ENCODE measurements at regions not wholly inside any gene's neighbourhood (a gene's known extent, or its start where the extent isn't known, plus 50 kb on each side); places are given as distances from the start of the nearest gene placed in this dataset.
A peak's percentile ranks its signal among the peaks of the same experiment; 100 is the strongest.
"Not testable (repeated sequence)": the region's sequence is repeated elsewhere in the genome, so short reads cannot be mapped to it uniquely, and the experiment has no call there.

- no peak for DNase-seq (ENCODE audit: low spot score)
Measured at GRCh38 chr21:38041493-38041892, 125.2 kb upstream of the KCNJ6 start.

- no peak for DNase-seq (ENCODE audit: low spot score)
Measured at GRCh38 chr21:38042246-38042645, 126.0 kb upstream of the KCNJ6 start.

DNA sequence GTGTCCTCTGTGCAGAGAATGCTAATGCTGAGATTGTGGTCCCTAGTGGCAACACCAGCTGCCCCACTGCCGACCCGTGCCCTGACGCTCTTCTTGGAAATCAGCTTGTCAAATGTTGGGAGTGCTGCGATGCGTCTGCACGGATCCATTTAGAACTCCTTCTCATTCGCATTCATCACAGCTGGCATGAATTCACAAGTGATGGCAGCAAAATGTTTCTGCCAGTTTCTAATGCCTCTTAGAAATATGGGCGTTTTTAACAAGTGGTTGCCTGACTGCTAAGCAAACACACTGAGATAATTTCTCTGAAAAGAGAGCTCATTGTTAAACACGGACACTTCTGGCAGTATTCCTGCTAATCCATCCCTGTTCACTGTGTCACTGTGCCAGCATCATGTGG lies 131.9 kb upstream of the KCNJ6 start:
- DNase-seq (ENCODE audit: low spot score): no peak

DNA sequence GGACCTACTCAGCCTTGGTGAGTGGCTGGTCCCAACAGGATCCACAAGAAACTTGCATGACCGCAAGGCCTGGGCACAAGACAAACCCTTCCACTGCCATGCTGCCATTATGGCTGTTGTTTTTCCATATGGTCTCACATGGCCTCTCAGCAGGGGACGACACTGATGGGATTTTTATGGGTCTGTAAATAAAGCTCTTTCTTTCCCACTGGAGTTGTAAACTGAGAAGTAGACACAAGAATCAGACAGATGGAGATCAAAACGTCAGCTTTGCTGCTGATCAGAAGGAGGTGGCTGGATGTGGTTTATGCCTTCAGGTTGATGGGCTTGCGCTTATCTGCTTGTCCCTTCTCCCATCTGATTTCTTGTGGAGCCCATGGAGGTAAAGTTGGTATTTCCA lies 138.1 kb upstream of the KCNJ6 start:
- no peak for DNase-seq (ENCODE audit: low spot score)

DNA sequence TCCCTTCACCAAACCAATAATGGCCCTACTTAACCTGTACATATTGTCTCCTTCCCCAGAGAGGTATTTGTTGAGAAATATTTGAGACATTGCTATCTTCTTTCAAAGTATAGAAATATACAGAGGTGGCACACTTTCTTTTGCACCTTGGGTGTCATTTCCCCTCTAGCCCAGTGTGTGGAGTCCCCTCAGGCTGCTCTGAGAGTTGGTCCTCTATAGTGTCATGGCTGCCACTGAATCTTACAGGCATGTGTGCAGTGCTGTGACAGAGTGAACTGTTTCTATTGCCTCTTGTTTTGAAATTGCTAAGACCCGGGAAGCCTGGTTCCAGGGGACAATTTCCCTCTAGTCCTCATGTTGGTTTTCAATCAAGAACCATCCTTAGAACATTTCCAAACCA lies 140.2 kb upstream of the KCNJ6 start:
- no peak for DNase-seq (ENCODE audit: low spot score)

DNA sequence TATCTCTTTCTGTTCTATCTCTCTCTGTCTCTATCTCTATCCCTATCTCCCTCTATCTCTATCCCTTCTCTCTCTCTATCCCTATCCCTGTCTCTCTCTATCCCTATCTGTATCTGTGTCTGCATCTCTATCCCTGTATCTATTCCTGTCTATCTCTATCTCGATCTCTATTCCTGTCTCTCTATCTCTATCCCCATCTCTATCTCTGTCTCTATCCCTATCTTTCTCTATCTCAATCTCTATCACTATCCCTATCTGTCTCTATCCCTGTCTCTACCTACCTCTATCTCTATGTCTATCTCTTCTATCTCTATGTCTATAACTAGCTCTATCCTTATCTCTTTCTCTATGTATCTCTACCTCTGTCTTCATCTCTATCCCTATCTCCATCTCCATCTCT lies 141.4 kb upstream of the KCNJ6 start:
- DNase-seq (ENCODE audit: low spot score): no peak

DNA sequence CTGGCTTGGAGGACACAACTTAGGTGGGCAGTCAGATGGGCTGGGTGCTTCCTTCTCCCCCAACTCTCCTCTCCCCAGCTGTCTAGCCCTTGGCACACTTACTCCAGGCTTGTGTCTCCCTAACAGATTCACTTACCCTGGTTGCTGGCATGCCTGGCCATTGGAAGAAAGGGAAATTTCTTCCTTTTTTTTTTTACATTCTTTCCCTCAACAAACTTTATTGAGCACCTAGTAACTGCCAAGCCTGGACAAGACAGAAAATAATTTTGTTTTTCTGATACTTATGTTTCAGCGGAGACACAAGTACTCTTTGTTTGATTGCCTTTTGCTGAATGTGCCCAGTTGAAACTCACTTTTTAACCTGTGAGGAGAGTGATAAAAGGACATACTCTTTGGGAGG lies 144.3 kb upstream of the KCNJ6 start:
- no peak for DNase-seq (ENCODE audit: low spot score)

DNA sequence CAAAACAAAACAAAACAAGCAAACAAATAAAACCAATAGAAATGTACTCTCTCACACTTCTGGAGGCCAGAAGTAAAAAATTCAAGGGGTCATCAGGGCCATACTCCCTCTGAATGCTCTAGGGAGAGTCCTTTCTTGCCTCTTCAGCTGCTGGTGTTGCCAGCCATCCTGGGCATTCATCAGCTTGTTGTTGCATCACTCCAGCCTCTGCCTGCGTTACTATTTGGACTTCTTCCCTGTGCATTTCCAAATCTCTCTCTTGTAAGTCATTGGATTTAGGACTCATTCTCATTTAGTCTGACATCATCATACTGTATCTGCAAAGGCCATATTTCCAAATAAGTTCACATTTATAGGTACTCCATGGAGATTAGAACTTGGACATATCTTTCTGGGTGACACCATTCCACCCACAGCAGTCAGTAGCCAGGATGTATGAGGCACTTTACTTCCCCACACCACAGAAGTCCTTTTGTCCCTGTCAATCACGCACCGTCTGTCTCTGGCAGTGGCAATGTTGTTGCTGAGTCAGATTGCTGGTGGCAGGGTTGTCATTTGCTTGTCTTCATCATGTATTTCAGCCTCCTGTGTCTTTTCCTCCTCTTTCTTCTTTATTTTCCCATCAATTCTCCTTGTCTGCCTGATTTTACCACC lies 151.0 kb upstream of the KCNJ6 start:
- DNase-seq (ENCODE audit: low spot score): peak; percentile 17

DNA sequence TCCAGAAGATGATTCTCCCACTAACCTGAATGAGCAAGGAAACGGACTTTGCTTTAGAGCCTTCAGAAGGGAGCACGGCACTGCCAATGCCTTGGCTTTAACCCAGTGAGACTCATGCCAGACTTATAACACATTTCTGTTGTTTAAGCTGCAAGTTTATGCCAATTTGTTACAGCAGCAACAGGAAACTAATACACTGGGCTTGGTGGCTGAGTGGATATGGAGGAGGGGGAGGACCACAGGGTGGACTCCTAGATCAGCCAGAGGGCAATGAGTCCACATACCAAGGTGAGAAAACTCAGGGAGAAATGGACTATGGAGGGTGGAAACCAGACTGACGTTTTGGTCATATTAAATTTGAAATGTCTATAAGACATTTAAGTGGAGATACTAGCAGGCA lies 156.2 kb upstream of the KCNJ6 start:
- DNase-seq (ENCODE audit: low spot score): no peak

DNA sequence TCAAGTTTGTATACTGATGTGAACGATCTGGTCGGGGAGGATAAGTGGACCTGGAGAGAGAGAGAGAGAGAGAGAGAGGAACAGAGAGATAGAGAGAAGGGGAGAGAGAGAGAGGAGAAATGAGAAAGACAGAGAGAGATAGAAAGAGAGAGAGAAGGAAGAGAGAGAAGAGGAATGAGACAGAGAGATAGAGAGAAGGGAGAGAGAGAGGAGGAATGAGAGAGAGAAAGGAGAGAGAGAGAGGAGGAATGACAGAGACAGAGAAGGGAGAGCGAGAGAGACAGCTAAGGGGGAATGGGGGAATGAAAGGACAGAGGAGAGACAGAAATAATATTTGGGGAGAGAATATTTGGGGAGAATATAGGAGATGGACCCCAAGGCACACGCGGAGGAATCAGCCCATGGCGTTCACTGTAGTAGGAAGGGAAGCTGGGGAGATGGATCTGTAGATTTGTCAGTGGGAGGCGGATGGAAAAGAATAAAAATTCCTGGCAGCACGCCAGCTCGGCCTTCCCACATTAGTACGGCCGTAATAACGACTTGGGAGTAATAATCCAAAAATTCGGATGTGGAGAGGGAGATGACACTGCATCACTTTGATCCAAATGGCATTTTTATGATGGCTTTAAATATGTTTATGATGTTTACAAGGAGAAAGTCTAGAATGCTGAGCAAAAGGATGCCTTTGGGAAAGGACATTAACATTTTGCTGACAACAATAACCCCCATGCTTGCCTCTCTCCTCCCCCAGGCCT lies 159.8 kb upstream of the KCNJ6 start:
- DNase-seq (ENCODE audit: low spot score): no peak

DNA sequence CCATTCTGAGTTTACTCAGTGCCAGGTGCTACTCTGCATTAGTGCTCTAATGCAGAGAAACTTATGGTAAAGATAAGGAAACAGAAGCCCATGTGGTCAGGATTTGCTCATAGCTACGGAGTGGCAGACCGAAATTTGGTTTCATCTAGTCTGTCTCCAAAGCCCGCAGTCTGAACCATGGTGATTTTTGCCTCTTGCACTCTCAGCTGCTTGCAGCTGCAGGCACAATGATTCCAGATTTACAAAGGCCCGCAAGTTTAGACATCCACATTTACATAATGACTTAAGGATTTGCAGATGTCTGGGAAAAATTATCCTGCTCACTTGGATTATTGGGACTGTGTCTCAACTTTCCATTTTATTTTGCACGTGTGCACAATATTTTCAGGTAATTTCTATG lies 161.3 kb upstream of the KCNJ6 start:
- no peak for DNase-seq (ENCODE audit: low spot score)

- no peak for DNase-seq (ENCODE audit: low spot score)
Measured at GRCh38 chr21:38080888-38081287, 164.6 kb upstream of the KCNJ6 start.

GRCh38 chr21:38081708-38082107 lies 165.5 kb upstream of the KCNJ6 start:
- no peak for DNase-seq (ENCODE audit: low spot score)

- DNase-seq (ENCODE audit: low spot score): no peak
Measured at GRCh38 chr21:38082936-38083485, 166.8 kb upstream of the KCNJ6 start.

DNA sequence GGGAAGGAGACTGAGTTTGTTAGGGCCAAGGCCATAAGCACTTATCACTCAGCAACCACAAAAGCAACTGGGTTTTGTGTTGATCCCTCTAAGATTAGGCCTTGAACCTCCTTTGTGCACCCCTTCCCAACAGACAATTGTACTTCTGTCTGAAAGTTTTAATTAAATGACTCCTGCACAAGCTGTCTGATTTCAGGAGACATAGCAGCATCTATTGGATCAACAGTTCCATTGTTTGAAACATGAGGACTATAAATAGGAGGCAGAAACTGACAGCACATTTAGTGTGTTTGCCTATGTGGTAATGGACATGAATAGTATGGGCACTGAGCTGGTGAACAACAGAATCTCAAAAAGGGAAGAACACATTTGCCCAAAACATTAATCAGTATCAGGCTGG lies 167.3 kb upstream of the KCNJ6 start:
- DNase-seq (ENCODE audit: low spot score): no peak

- no peak for DNase-seq (ENCODE audit: low spot score)
Measured at GRCh38 chr21:38086580-38086979, 170.2 kb upstream of the KCNJ15 start.

DNA sequence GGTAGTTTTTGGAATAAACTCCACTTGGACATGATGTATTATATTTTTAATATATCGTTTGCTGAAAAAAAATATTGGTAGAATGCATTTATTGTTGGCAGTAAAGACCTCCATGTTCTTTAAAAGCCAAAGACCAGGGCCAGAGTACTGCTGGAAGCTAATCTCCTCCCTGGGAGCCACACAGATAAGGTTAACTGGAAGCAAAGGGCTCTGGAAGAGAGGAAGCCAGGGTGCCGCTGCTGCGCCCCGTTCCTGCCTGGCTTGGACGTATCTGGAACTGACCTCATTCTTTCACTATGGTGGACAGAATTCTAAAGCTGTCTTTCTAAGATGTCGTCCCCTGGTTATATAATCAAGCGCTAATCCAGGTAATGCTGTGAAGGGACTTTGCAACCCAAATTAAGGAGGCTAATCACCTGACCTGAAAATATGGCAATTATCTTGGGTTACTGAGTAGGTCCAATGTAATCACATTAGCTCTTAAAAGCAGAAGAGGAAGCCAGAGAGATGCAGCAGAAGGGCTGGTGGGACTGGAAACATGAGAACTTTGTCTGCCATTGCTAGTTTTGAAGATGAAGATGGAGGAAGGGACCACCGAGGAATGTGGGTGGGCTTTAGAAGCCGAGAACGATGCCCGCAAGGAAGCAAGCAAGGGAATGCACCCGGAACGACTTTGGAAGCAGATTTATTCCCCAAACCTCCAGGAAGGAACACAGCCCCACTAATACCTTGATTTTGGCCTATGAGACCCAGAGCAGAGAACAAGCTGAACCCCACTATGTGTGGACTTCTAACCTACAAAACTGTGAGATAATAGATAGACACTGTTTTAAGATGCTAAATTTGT lies 167.7 kb upstream of the KCNJ15 start:
- DNase-seq (ENCODE audit: low spot score): no peak

- DNase-seq (ENCODE audit: low spot score): no peak
Measured at GRCh38 chr21:38089763-38090046, 167.1 kb upstream of the KCNJ15 start.

DNA sequence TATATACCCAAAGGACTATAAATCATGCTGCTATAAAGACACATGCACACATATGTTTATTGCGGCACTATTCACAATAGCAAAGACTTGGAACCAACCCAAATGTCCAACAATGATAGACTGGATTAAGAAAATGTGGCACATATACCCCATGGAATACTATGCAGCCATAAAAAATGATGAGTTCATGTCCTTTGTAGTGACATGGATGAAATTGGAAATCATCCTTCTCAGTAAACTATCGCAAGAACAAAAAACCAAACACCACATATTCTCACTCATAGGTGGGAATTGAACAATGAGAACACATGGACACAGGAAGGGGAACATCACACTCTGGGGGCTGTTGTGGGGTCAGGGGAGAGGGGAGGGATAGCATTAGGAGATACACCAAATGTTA lies 165.7 kb upstream of the KCNJ15 start:
- not testable (repeated sequence) for DNase-seq (ENCODE audit: low spot score)

GRCh38 chr21:38092051-38092450 lies 164.7 kb upstream of the KCNJ15 start:
- no peak for DNase-seq (ENCODE audit: low spot score)

- peak; percentile 8 for DNase-seq (ENCODE audit: low spot score)
Measured at GRCh38 chr21:38095220-38095619, 161.6 kb upstream of the KCNJ15 start.

GRCh38 chr21:38097789-38098188 lies 159.0 kb upstream of the KCNJ15 start:
- no peak for DNase-seq (ENCODE audit: low spot score)

- no peak for DNase-seq (ENCODE audit: low spot score)
Measured at GRCh38 chr21:38112219-38112789, 144.5 kb upstream of the KCNJ15 start.

All from AG08395 (cell line).